Neural progenitor cell (in vitro differentiated cells): ENCODE measurements at regions not wholly inside any gene's neighbourhood (a gene's known extent, or its start where the extent isn't known, plus 50 kb on each side); places are given as distances from the start of the nearest gene placed in this dataset.

Source experiments
- EZH2 ChIP-seq: fragments of 200-600 bp; sonication (generic); IDR thresholded peaks from 2 replicates; pipeline ENCODE4 v1.6.1; 2017; ENCODE audit warnings: antibody characterized with exemption, mild to moderate bottlenecking, moderate library complexity
- TF ChIP-seq, protein P1 (sequence below): fragments of 200-600 bp; sonication (generic); IDR thresholded peaks from 2 replicates; pipeline ENCODE4 v1.5.1; 2017; ENCODE audit warnings: antibody characterized with exemption, mild to moderate bottlenecking

DNA sequence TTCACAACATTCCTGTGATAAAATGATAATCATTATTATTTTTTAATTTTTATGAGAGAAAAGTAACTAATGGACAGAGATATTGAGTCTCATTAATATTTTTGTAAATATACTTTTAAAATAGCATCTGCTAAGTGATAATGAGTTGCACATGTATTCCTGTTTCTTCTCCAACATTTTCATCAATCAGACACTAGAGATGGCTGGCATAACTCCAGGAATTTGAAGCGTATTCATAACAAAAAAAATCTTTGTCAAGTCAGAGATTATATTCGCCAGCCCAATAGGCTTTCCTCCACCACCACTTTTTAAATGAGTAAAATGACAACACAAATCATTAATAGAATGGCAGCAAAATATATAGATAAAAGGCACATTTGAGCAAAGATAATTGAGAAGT, 524.0 kb upstream of the KCND2 start:
- TF ChIP-seq, protein P1, sequence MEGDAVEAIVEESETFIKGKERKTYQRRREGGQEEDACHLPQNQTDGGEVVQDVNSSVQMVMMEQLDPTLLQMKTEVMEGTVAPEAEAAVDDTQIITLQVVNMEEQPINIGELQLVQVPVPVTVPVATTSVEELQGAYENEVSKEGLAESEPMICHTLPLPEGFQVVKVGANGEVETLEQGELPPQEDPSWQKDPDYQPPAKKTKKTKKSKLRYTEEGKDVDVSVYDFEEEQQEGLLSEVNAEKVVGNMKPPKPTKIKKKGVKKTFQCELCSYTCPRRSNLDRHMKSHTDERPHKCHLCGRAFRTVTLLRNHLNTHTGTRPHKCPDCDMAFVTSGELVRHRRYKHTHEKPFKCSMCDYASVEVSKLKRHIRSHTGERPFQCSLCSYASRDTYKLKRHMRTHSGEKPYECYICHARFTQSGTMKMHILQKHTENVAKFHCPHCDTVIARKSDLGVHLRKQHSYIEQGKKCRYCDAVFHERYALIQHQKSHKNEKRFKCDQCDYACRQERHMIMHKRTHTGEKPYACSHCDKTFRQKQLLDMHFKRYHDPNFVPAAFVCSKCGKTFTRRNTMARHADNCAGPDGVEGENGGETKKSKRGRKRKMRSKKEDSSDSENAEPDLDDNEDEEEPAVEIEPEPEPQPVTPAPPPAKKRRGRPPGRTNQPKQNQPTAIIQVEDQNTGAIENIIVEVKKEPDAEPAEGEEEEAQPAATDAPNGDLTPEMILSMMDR = no peak
- no peak for TF ChIP-seq EZH2
